SK-N-SH (cell line): ENCODE measurements at regions not wholly inside any gene's neighbourhood (a gene's known extent, or its start where the extent isn't known, plus 50 kb on each side); places are given as distances from the start of the nearest gene placed in this dataset.

Source experiments
- CTCF ChIA-PET: fragments of 300-600, 350-600 bp; formaldehyde crosslinking; extraction: SDS; loops from one replicate; lab custom pipeline; 2021; lab: Yijun Ruan, JAX
- POLR2A ChIA-PET: fragments of 350-600 bp; sonication (Branson Sonifier 250); formaldehyde crosslinking; extraction: SDS; loops from one replicate; lab custom pipeline; 2020; ENCODE audit warnings: antibody characterized with exemption, inconsistent platforms; lab: Yijun Ruan, JAX
- DNase-seq: peaks from one replicate; pipeline ENCODE4 v3.0.0; 2012
- H2AFZ ChIP-seq: fragments of 200-600 bp; sonication (generic); 2 replicates; pipeline ENCODE4 v1.8.1; 2016; ENCODE audit warnings: antibody characterized with exemption, mild to moderate bottlenecking, low read depth
- H3F3A ChIP-seq: fragments of 200-600 bp; sonication (generic); replicated peaks from 2 replicates; pipeline ENCODE3; 2016; ENCODE audit warnings: antibody characterized with exemption, mild to moderate bottlenecking; ENCODE audit not compliant: insufficient read depth
- H3K27ac ChIP-seq, 2 experiments: fragments of 200-500 bp in 1 of 2; fragments of 200-600 bp in 1 of 2; sonication (Bioruptor generic) in 1 of 2; sonication (generic), shearing (Covaris generic) in 1 of 2; 2 replicates each; pipeline versions ENCODE4 v1.5.1 to v1.6.1; 2014 to 2016; ENCODE audit warnings: low read depth in 2 of 2, inconsistent platforms in 1 of 2, low read length in 1 of 2, mild to moderate bottlenecking in 1 of 2, mixed read lengths in 1 of 2
- H3K27me3 ChIP-seq: fragments of 200-600 bp; sonication (generic), shearing (Covaris generic); 2 replicates; pipeline ENCODE4 v1.6.1; 2016; ENCODE audit warnings: mixed run types; ENCODE audit not compliant: insufficient read depth
- H3K36me3 ChIP-seq, 2 experiments: fragments of 200-500 bp in 1 of 2; fragments of 200-600 bp in 1 of 2; sonication (Bioruptor generic) in 1 of 2; sonication (generic) in 1 of 2; replicated peaks in 1 of 2; 2 replicates each; pipeline versions ENCODE3 to v1.5.1; 2014 to 2016; ENCODE audit warnings: low read length in 1 of 2, mild to moderate bottlenecking in 1 of 2; ENCODE audit not compliant: insufficient read depth in 2 of 2, control insufficient read depth in 1 of 2
- H3K4me1 ChIP-seq, 2 experiments: fragments of 200-500 bp in 1 of 2; fragments of 200-600 bp in 1 of 2; sonication (Bioruptor generic) in 1 of 2; sonication (generic), shearing (Covaris generic) in 1 of 2; 2 replicates each; pipeline versions ENCODE4 v1.5.1 to v1.6.1; 2014 to 2016; ENCODE audit warnings: low read depth in 1 of 2, low read length in 1 of 2, mixed run types in 1 of 2; ENCODE audit not compliant: insufficient read depth in 2 of 2, control insufficient read depth in 1 of 2
- H3K4me2 ChIP-seq: fragments of 200-600 bp; sonication (generic), shearing (Covaris generic); 2 replicates; pipeline ENCODE4 v1.6.1; 2017; ENCODE audit warnings: mixed run types
- H3K4me3 ChIP-seq, 2 experiments: fragments of 200-500 bp in 1 of 2; fragments of 200-600 bp in 1 of 2; sonication (Bioruptor generic) in 1 of 2; sonication (generic), shearing (Covaris generic) in 1 of 2; 2 replicates each; pipeline versions ENCODE4 v1.5.1 to v1.8.1; 2014 to 2016; ENCODE audit warnings: low read depth in 2 of 2, inconsistent platforms in 1 of 2, low read length in 1 of 2, mild to moderate bottlenecking in 1 of 2, mixed read lengths in 1 of 2, moderate library complexity in 1 of 2
- H3K79me2 ChIP-seq: fragments of 200-600 bp; sonication (generic); 2 replicates; pipeline ENCODE4 v1.8.1; 2017; ENCODE audit warnings: mild to moderate bottlenecking; ENCODE audit not compliant: insufficient read depth
- H3K9ac ChIP-seq: fragments of 200-600 bp; sonication (generic); 2 replicates; pipeline ENCODE4 v1.6.1; 2017; ENCODE audit warnings: mixed run types
- H3K9me2 ChIP-seq: fragments of 200-600 bp; sonication (generic); 2 replicates; pipeline ENCODE4 v1.6.1; 2017; ENCODE audit warnings: mixed run types
- H3K9me3 ChIP-seq: fragments of 200-600 bp; sonication (generic); 2 replicates; pipeline ENCODE4 v1.6.1; 2017; ENCODE audit warnings: mixed run types, mild to moderate bottlenecking, moderate library complexity
- H4K20me1 ChIP-seq: fragments of 200-600 bp; sonication (generic); 2 replicates; pipeline ENCODE4 v1.6.1; 2017; ENCODE audit warnings: mild to moderate bottlenecking, mixed run types; ENCODE audit not compliant: insufficient read depth
- CHD2 ChIP-seq: fragments of 150-350 bp; IDR thresholded peaks from 2 replicates; pipeline ENCODE4 v1.6.1; 2018; ENCODE audit warnings: low read length; ENCODE audit not compliant: partially characterized antibody
- EP300 ChIP-seq, 2 experiments: IDR thresholded peaks; 2 replicates each; pipeline versions ENCODE4 v1.4.0 to v1.6.1; 2012; ENCODE audit warnings: borderline replicate concordance in 1 of 2, low read depth in 1 of 2, low read length in 1 of 2
- FOSL2 ChIP-seq: IDR thresholded peaks from 2 replicates; pipeline ENCODE4 v1.4.0; 2012; ENCODE audit warnings: low read depth, mild to moderate bottlenecking, moderate library complexity, borderline replicate concordance
- FOXJ3 ChIP-seq: sonication (generic); formaldehyde crosslinking; IDR thresholded peaks from 2 replicates; pipeline ENCODE4 v1.5.1; 2020; ENCODE audit warnings: mild to moderate bottlenecking, missing genetic modification reagents
- GABPA ChIP-seq: IDR thresholded peaks from 2 replicates; pipeline ENCODE4 v1.4.0; 2012; ENCODE audit warnings: low read depth, mild to moderate bottlenecking
- GATA2 ChIP-seq: sonication (generic); formaldehyde crosslinking; IDR thresholded peaks from 2 replicates; pipeline ENCODE4 v1.5.0; 2020; ENCODE audit warnings: mild to moderate bottlenecking, missing genetic modification reagents
- IRF3 ChIP-seq: fragments of 150-350 bp; IDR thresholded peaks from 2 replicates; pipeline ENCODE4 v1.6.1; 2016; ENCODE audit warnings: mild to moderate bottlenecking, low read depth, low read length
- MXI1 ChIP-seq: IDR thresholded peaks from 2 replicates; pipeline ENCODE4 v1.6.1; 2012; ENCODE audit warnings: mild to moderate bottlenecking, low read depth, low read length, improper control_type of control experiment
- NFIC ChIP-seq: IDR thresholded peaks from 2 replicates; pipeline ENCODE4 v1.4.0; 2012; ENCODE audit warnings: borderline replicate concordance
- PBX3 ChIP-seq: IDR thresholded peaks from 2 replicates; pipeline ENCODE4; 2012
- RAD21 ChIP-seq: IDR thresholded peaks from 2 replicates; pipeline ENCODE4 v1.6.1; 2012; ENCODE audit warnings: mild to moderate bottlenecking, low read length
- RCOR1 ChIP-seq: fragments of 150-350 bp; IDR thresholded peaks from 2 replicates; pipeline ENCODE4 v1.6.1; 2017; ENCODE audit warnings: antibody characterized with exemption, low read length
- RFX5 ChIP-seq: IDR thresholded peaks from 2 replicates; pipeline ENCODE4 v1.6.1; 2012; ENCODE audit warnings: mild to moderate bottlenecking, improper control_type of control experiment, low read length
- SIN3A ChIP-seq: IDR thresholded peaks from 2 replicates; pipeline ENCODE4 v1.6.1; 2012; ENCODE audit warnings: low read depth, mild to moderate bottlenecking, low read length, moderate library complexity, borderline replicate concordance
- SMC3 ChIP-seq: IDR thresholded peaks from 2 replicates; pipeline ENCODE4 v1.6.1; 2012; ENCODE audit warnings: low read depth, low read length, improper control_type of control experiment
- TAF1 ChIP-seq: IDR thresholded peaks from 2 replicates; pipeline ENCODE4 v1.6.1; 2012; ENCODE audit warnings: low read depth, mild to moderate bottlenecking, low read length, moderate library complexity, borderline replicate concordance
- YY1 ChIP-seq: IDR thresholded peaks from 2 replicates; pipeline ENCODE4 v1.4.0; 2012; ENCODE audit warnings: low read depth, mild to moderate bottlenecking
- ZBTB33 ChIP-seq: IDR thresholded peaks from 2 replicates; pipeline ENCODE4 v1.4.0; 2012; ENCODE audit warnings: low read depth, borderline replicate concordance
- WGBS: methylation state at CpG from one replicate; pipeline ENCODE4 v1.1.6; 2017; ENCODE audit warnings: low lambda C conversion rate; 5-methylcytosine and 5-hydroxymethylcytosine counted together
- TF ChIP-seq, protein P1 (sequence below): fragments of 150-350 bp; IDR thresholded peaks from 2 replicates; pipeline ENCODE4 v1.6.1; 2017; ENCODE audit warnings: antibody characterized with exemption, low read length, low read depth, borderline replicate concordance
- TF ChIP-seq, protein P2 (sequence below): fragments of 200-600 bp; sonication (generic); IDR thresholded peaks from 2 replicates; pipeline ENCODE4 v1.6.1; 2017; ENCODE audit warnings: antibody characterized with exemption, mild to moderate bottlenecking, moderate library complexity
- TF ChIP-seq, protein P3 (sequence below): IDR thresholded peaks from 2 replicates; pipeline ENCODE4 v1.4.0; 2012; ENCODE audit warnings: low read depth

DNA sequence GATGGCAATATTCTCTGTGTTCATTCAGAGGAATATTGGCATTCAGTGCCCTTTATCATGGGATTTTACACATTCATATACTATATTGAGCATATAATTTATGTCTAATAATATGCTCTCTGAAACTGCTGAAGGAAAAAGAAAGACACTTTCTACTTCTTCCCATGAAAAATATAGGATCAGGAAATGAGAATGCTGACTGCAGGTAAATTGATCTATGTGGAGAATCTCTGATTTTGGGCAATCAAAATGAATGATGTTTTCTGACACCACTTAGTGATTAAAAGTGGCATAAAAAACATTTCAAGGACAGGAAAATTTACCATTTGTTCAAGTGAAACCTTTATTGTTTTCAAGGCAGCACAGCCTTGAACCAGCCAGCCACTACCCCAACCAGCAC is 260.1 kb upstream of the STXBP5 start:
- DNase-seq, result no peak
- Histone ChIP-seq H3K79me2 (no peaks in the 10 kb centered on the region), H3K27ac (no peak overlapping the region), H3K9me2 (no peaks in the 10 kb centered on the region), H3K9me3 (no peaks in the 10 kb centered on the region), H3K9ac (no peak overlapping the region), H3K4me3 (no peak overlapping the region), H3K36me3 (no peaks in the 10 kb centered on the region), H3K4me2 (no peak overlapping the region), H4K20me1 (no peaks in the 10 kb centered on the region), H2AFZ (no peak overlapping the region), H3K4me1 (no peaks in the 10 kb centered on the region), H3F3A (no peaks in the 10 kb centered on the region), H3K27me3 (no peaks in the 10 kb centered on the region)
- TF ChIP-seq RFX5 (no peak), YY1 (no peak), IRF3 (no peak), PBX3 (no peak), NFIC (no peak), SIN3A (no peak), RAD21 (no peak), FOXJ3 (CRISPR knock-in tag) (no peak), SMC3 (no peak), GABPA (no peak), TAF1 (no peak), GATA2 (no peak)
- TF ChIP-seq, protein P1, sequence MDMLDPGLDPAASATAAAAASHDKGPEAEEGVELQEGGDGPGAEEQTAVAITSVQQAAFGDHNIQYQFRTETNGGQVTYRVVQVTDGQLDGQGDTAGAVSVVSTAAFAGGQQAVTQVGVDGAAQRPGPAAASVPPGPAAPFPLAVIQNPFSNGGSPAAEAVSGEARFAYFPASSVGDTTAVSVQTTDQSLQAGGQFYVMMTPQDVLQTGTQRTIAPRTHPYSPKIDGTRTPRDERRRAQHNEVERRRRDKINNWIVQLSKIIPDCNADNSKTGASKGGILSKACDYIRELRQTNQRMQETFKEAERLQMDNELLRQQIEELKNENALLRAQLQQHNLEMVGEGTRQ, result no peak
- ChIA-PET CTCF (interaction anchor here (1.1 kb wide), 1 partner anchor 20 kb away, joined by 4 read pairs; no protein-coding TSS in a partner anchor), POLR2A (no interaction called here)

DNA sequence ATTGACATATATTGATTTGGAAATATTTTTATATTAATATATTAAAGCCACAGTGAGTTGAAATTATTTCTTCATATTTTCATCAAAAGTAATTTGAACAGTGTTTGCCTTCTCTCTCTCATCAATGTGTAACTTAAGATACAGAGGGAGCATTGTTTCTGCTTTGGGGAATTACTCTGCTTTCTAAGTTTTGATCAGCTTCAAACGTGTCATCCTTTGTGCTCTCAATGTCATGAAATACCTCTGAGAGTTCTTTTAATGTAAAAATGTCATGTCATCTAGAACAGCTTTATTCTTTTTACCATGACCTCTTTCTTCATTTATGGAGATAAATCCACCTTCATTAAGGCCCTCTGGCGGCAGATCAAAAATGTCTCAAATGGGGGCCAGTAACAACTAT is 259.4 kb upstream of the STXBP5 start:
- H3K9me2 ChIP-seq, result no peaks in the 10 kb centered on the region
- H3K27me3 ChIP-seq, result no peaks in the 10 kb centered on the region
- H3K9ac ChIP-seq, result no peak overlapping the region
- H3K4me1 ChIP-seq, result no peaks in the 10 kb centered on the region
- no peaks in the 10 kb centered on the region for H3K9me3 ChIP-seq
- ChIA-PET POLR2A (no interaction called here), CTCF (interaction anchor here (1.0 to 1.1 kb wide), 3 partner anchors 21 to 45 kb away, joined by 3 to 4 read pairs (median 4); no protein-coding TSS in a partner anchor)
- DNase-seq, result no peak
- no peaks in the 10 kb centered on the region for H3K79me2 ChIP-seq
- H2AFZ ChIP-seq, result no peak overlapping the region
- no peaks in the 10 kb centered on the region for H3F3A ChIP-seq
- 95% methylated on average over 2 of the region's 2 CpGs for WGBS
- H3K4me2 ChIP-seq, result no peak overlapping the region
- no peak overlapping the region for H3K27ac ChIP-seq
- H3K4me3 ChIP-seq, result no peak overlapping the region
- H4K20me1 ChIP-seq, result no peaks in the 10 kb centered on the region
- no peaks in the 10 kb centered on the region for H3K36me3 ChIP-seq
- TF ChIP-seq RFX5 (no peak), SIN3A (no peak), MXI1 (no peak), TAF1 (no peak), GABPA (no peak), NFIC (no peak), RAD21 (no peak), RCOR1 (no peak), ZBTB33 (no peak), SMC3 (no peak), EP300 (IDR thresholded peaks at IDR 0.05; ENCODE audit: borderline replicate concordance in 1 of 2, low read depth in 1 of 2, low read length in 1 of 2) (no peak), CHD2 (no peak), FOSL2 (no peak)
- TF ChIP-seq, protein P2, sequence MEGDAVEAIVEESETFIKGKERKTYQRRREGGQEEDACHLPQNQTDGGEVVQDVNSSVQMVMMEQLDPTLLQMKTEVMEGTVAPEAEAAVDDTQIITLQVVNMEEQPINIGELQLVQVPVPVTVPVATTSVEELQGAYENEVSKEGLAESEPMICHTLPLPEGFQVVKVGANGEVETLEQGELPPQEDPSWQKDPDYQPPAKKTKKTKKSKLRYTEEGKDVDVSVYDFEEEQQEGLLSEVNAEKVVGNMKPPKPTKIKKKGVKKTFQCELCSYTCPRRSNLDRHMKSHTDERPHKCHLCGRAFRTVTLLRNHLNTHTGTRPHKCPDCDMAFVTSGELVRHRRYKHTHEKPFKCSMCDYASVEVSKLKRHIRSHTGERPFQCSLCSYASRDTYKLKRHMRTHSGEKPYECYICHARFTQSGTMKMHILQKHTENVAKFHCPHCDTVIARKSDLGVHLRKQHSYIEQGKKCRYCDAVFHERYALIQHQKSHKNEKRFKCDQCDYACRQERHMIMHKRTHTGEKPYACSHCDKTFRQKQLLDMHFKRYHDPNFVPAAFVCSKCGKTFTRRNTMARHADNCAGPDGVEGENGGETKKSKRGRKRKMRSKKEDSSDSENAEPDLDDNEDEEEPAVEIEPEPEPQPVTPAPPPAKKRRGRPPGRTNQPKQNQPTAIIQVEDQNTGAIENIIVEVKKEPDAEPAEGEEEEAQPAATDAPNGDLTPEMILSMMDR, result no peak
- TF ChIP-seq, protein P3, sequence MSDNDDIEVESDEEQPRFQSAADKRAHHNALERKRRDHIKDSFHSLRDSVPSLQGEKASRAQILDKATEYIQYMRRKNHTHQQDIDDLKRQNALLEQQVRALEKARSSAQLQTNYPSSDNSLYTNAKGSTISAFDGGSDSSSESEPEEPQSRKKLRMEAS, result no peak
